Breast epithelium (tissue), 3 donors: ENCODE measurements at regions not wholly inside any gene's neighbourhood (a gene's known extent, or its start where the extent isn't known, plus 50 kb on each side); places are given as distances from the start of the nearest gene placed in this dataset.

Source experiments
- CTCF ChIP-seq, 3 donors: fragments of 450-650 bp; IDR thresholded peaks; one replicate each; pipeline ENCODE4 v1.5.1; 2016 to 2017; ENCODE audit warnings: antibody characterized with exemption in 3 of 3, mild to moderate bottlenecking in 3 of 3, moderate library complexity in 3 of 3
- POLR2AphosphoS5 ChIP-seq, 3 donors: sonication (generic); formaldehyde crosslinking; IDR thresholded peaks; one replicate each; pipeline ENCODE4 v1.6.1; 2017; ENCODE audit warnings: antibody characterized with exemption in 3 of 3

DNA sequence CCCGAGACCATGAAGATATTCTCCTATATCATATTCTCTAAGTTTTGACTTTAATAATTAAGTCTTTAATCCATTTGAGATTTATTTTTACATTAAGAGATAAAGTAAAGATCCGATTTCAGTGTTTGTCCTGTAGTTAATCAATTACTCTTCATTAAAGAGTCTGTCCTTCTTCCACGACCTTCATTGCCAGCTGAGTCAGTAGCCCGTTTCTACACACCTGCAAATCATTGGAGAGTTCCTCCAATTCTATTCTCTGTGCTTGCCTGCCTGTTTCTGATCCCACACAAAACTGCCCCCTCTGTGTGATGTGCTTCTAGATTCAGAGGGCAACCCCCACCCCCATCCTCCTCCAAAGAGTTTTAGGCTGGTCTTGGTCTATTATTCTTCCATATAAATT is 119.2 kb downstream of the KCNF1 start:
- TF ChIP-seq CTCF (IDR thresholded peaks at IDR 0.05) (no peak), POLR2AphosphoS5 (IDR thresholded peaks at IDR 0.05) (no peak)
